RCC 7860 (cell line): ENCODE measurements at regions not wholly inside any gene's neighbourhood (a gene's known extent, or its start where the extent isn't known, plus 50 kb on each side); places are given as distances from the start of the nearest gene placed in this dataset.
"Not testable (repeated sequence)": the region's sequence is repeated elsewhere in the genome, so short reads cannot be mapped to it uniquely, and the experiment has no call there.

Source experiments
- DNase-seq: peaks from one replicate; pipeline ENCODE4 v3.0.0-alpha.2; 2015; ENCODE audit warnings: low spot score
- FAIRE-seq: peaks from 2 replicates; lab custom pipeline; 2012; peaks lifted over from hg19 to GRCh38; lab: Jason Lieb, UNC

DNA sequence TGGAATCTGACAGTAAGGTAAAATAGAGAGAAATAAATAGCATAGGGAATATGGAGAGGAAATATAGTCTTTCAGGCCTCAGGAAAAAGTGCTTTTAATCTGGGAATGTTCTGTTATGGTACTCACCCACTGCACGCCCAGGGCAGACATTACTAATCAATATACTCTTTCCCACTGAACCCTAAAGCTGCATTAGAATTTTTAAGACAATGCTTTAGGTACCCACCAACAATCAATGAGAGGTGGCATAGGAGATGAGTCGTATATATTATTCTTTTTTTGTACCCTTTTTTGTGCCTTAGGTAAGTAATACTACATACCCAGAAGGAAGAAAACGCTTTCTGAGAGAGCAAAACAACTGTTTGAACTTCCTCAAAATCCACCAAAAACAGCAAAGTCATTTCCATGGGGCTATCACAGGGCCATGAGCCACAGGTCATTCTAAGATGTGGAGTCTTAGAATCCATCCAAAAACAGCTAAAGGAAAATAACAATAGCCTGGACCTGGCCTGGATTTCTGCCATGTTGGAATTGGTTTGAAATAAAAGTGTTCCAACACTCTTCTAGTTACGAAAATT lies 542.1 kb downstream of the XYLT1 start:
- FAIRE-seq, result no peak
- no peak for DNase-seq

GRCh38 chr16:16930309-16931000 lies 540.3 kb downstream of the XYLT1 start:
- FAIRE-seq, result no peak
- DNase-seq, result no peak

DNA sequence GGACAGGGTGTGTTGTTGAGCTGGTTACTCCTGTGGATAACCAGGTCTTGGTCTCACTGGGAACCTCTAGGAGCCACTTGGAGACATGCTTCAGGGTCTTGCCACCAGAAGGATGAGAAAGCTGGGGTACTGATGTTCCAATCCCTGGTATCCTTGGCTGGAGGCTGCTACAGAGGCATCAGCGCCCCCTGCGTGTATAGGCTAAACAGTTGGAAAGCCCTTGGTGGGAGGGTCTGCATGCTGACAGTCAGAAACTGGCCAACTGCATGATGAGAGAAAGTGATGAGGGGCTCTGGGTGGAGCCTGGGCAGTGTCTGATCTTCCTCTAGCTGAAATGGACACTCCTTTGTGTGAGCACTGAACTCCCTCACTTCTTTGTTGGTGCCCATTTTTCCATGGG lies 536.9 kb downstream of the XYLT1 start:
- FAIRE-seq, result no peak
- DNase-seq, result no peak

DNA sequence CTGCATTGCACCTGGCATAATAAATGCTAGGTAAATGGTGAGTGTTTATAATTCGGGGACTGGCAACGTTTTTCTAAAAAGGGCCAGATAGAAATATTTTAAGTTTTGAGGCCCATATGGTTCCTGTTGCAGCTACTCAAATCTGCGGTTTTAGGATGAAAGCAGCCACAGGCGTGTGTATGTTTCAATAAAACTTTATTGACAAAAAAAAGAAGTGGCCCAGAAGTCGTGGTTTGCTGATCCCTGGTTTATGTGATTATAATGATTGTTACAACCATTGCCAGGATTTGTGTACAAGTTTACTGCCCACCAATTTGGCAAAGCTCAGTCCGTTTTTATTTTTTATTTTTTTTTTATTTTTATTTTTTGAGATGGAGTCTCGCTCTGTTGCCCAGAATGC lies 536.1 kb downstream of the XYLT1 start:
- FAIRE-seq, result no peak

DNA sequence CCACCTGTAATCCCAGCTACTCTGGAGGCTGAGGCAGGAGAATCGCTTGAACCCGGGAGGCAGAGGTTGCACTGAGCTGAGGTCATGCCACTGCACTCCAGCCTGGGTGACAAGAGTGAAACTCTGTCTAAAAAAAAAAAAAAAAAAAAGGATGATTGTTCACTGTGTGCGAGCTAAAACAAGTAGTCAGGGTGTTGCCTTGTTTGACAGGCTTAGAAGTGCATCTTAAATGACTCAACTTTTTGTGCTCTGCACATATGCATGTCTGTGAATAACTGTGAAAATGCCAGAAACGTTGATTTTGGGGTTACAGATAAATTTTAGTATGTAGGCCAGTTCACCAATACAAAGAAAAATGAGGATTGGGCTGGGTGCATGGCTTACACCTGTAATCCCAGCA lies 534.9 kb downstream of the XYLT1 start:
- not testable (repeated sequence) for FAIRE-seq, DNase-seq

More for the DNA sequence above, 536.1 kb downstream of the XYLT1 start:
- no peak for DNase-seq

GRCh38 chr16:16937576-16937975 lies 533.2 kb downstream of the XYLT1 start:
- FAIRE-seq, result no peak
- no peak for DNase-seq

DNA sequence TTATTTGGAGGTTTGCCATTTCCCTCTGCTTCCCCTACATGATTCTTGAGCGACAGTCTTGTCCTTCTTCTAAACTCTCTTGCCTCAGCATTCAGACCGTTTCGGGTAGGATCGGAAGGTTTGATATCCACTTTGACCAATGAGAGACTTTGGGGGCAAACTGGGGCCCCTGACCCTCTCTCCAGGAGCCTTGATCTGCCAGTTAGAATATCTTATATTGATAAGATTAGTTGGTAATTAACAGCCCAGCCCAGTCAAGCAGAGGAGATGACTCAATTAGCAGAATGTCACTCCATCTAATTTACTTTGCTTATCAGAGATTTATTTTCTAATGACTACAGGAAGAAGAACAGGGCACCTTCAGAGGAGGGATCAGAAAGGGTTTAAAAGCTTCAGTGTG lies 532.8 kb downstream of the XYLT1 start:
- no peak for FAIRE-seq
- DNase-seq, result no peak

DNA sequence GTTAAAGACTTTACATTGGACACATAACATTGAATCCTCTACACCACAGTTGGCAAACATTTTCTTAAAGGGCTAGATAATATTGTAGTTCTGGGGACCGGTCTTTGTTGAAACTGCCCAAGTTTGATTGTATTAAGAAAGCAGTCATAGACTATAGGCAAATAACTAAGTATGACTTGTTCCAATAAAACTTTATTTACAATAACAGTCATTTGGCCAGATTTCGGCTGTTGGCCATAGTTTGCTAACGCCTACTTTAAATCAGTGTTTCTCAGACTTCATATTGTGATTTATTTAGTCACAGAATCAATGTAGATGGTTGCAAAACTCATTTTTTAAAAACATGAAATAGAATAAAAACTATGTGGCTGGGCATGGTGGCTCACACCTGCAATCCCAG lies 531.8 kb downstream of the XYLT1 start:
- DNase-seq (no peak), FAIRE-seq (no peak)

- DNase-seq (no peak), FAIRE-seq (no peak)
Observed at GRCh38 chr16:16940351-16940750, 530.4 kb downstream of the XYLT1 start.

DNA sequence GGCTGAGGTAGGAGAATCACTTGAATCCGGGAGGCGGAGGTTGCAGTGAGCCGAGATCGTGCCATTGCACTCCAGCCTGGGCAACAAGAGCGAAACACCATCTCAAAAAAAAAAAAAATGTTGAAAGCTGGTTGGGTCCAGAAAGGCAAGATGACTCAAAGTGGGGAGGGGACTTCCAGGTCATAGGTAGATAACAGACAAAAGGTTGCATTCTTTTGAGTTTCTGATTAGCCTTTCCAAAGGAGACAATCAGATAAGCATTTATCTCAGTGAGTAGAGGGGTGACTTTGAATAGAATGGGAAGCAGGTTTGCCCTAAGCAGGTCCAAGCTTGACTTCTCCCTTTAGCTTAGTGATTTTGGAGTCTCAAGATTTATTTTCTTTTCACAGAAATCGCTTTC lies 527.9 kb downstream of the XYLT1 start:
- FAIRE-seq, DNase-seq: not testable (repeated sequence)

- DNase-seq (no peak), FAIRE-seq (no peak)
Observed at GRCh38 chr16:16945207-16945606, 525.6 kb downstream of the XYLT1 start.

DNA sequence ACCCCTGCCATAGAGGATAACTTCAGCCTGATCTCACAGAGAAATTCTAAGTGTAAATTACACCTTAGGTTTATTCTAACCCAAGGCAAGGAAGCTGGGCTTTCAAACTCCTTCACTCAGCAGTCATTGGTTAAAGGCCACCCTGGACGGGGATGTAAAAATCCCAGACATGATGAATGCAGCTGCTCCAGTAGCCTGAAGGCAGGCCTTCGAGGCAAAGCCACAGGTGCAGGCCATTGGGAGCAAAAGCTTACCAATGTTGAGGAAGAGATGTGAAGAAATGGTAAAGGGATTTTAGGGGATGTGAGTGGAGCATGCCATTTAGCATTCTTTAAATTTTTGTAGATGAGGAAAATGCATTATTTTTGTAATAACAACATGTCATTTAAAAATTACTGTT lies 514.4 kb downstream of the XYLT1 start:
- no peak for DNase-seq
- no peak for FAIRE-seq

DNA sequence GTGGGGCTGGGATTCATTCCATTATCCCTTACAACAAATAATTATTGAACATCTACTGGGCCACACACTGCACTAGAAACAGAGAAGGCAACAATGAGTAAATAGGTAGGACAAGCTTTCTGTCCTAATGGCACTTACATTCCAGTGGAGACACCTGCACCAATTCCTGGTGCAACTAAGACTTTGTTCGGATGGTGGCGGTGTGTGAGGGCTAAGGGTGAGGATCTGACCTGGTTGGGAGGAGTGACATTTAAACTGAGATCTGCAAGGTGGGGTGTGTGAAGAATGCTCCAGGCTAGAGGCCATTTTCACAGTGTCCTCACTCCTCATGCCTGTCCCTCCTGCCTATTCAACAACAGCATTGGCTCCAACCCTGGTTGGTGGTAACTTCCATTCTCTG lies 510.0 kb downstream of the XYLT1 start:
- DNase-seq (no peak), FAIRE-seq (no peak)

DNA sequence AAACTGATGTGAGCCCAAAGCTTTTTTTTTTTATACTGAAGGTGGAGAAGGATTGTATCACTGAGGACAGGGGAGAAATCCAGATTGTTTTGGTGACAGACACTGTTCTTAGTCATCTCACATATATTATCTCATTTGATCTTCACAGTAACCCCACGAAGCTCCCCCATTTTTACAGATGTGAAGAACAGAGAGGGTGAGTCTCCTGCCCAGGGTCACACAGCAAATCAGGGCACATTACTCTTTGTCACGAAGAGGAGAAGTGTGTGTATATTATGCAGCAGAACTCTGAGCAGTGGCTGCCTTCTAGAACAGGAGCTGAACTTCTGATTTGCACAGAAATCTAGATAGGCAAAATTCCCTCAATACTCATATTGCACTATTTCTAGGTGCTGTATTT lies 504.3 kb downstream of the XYLT1 start:
- no peak for FAIRE-seq
- DNase-seq, result no peak

DNA sequence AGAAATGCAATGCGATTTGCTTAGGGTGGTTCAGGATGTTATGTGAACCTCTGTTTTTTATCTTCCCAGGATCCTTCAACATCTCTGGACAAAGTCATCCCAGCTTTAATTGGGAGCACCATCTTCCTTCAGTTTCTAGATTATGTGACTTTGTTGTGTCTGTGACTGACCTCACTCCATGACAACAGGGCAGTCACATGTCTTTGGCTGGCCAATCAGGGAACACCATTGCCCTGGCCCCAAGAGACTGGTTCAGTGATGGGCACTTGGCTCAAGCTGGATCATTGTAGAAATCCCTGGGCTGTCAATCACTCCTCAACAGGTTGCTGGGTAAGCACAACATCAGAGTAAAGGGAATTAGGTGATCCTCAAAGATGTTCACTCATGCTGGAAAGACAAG lies 499.7 kb downstream of the XYLT1 start:
- DNase-seq (no peak), FAIRE-seq (no peak)

DNA sequence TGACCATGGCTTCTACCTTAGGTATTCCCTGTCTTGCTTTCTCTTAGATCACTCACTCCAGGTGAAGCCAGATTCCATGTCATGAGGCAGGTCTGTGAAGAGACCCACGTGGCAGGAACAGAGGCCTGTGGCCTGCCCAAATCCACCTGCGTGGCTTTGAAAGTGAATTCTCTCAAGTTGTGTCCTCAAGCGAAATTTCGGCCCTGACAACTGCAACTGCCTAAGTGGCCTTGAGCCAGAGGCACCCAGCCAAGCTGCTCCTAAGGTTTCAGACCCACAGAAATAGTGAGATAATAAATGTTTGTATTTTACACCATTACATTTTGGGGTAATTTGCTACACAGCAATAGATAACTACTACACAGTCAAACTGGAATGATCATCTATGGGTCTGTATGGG lies 497.9 kb downstream of the XYLT1 start:
- no peak for DNase-seq
- no peak for FAIRE-seq

DNA sequence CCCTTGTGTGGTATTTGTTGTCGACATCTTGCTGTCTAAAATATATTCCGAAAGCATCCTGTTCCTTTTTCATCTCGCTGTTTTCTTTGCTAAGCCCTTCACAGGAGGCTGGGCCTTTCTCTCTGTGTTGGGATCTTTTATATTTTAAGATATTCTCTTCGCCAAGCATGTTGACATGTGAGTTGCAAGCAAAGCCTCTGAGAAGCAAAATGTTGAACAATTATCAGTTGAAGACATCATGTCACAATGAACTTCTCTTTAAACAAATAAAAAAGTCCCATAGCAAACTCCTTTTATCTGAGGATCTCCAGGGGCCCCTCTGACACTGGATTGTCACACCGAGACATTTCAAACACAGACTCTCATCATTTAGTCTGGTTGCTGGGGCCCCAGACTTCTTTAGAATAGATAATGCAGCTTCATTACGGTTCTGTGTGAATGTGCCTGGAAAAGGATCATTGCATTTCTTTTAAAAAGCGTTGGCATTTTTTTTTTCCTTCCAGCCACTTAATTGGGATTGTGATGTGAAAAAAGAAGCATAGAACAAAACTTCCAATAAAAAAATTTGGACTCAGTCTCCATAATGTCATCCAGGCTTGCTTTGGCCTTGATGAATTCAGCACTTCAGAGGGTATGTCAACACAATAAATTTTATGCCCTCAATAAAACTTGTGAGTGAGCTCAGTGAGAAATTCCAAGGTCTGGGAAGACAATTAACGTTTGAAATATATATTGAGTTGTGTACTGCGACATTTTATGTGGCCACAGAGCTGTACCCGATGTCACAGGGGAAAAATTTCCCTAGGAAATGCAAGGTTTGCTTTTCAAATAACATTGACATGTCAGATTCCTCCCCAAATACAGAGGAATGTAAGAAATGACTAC lies 496.8 kb downstream of the XYLT1 start:
- DNase-seq, result no peak
- no peak for FAIRE-seq

- no peak for FAIRE-seq
- DNase-seq, result no peak
Observed at GRCh38 chr16:16982614-16983013, 488.1 kb downstream of the XYLT1 start.

DNA sequence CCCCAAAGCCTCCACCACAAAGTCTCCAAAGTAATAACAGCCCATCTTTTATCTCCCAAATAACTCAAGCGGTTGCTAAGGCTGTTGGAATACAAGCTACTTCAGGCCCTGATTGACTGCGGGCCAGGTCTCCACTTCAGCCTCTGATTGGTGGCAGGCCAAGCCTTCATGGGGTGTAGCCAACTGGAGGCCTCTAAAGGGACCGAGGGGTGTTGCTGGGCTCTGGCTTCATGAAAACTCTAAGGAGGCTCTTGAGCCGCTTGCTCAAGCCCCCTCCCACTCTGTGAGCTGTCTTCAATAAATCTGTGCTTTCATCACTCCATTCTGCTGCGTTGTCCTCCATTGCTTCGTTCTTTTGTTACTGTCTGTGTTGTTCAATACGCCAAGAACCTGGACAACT lies 487.2 kb downstream of the XYLT1 start:
- FAIRE-seq (no peak), DNase-seq (no peak)

DNA sequence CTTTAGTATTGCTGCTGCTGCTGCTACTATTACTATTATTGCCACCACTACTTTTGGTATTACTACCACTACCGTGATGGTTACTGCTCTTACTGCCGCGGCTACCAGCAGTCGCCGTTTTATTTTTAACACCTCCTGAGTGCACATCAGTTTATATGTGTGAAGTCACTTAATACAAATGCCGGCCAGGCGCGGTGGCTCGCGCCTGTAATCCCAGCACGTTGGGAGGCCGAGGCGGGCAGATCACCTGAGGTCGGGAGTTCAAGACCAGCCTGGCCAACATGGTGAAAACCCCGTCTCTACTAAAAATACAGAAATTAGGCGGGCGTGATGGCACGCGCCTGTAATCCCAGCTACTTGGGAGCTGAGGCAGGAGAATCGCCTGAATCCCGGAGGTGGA lies 486.7 kb downstream of the XYLT1 start:
- FAIRE-seq, DNase-seq: not testable (repeated sequence)

DNA sequence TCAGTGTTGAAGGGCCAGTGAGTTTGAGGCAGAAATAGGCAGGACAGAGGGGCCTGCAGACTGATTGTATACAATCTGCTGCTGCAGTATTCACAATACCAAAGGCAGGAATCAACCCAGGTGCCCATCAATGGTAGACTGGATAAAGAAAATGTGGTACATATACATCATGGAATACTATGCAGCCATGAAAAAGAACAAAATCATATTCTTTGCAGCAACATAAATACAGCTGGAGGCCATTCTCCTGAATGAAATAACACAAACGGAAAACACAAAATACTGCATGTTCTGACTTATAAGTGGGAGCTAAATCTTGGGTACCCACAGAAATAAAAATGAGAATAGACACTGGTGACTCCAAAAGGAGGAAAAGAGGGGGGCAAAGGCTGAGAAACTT lies 485.1 kb downstream of the XYLT1 start:
- FAIRE-seq (no peak), DNase-seq (no peak)

DNA sequence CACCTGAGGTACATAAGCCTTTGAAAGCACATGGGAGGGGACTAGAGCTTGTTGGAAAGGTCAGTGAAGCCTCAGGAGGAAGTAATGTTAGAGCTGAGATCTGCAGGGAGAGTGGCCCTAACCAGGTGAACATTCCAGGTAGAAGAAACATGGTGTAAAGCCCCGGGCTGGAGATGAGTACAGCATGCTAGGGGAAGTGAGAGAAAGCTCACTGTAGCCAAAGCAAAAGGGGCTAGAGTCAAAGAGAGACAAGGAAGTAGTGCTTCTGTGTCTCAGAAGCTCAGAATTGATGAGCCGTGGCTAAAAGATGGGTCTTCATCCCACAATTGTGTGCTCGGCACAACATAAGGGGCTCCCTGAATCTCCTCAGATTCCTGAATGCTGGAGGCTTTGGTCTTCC lies 481.8 kb downstream of the XYLT1 start:
- FAIRE-seq (no peak), DNase-seq (no peak)
